CD8-positive, alpha-beta memory T cell (primary cell): ENCODE measurements at regions not wholly inside any gene's neighbourhood (a gene's known extent, or its start where the extent isn't known, plus 50 kb on each side); places are given as distances from the start of the nearest gene placed in this dataset.

Source experiments
- CTCF ChIA-PET: fragments of 350-600 bp; sonication (Branson Sonifier 250); formaldehyde crosslinking; loops from one replicate; lab custom pipeline; 2021; ENCODE audit warnings: antibody characterized with exemption; lab: Charles Lee
- POLR2A ChIA-PET: fragments of 350-600 bp; sonication (Branson Sonifier 250); formaldehyde crosslinking; loops from one replicate; lab custom pipeline; 2021; ENCODE audit warnings: antibody characterized with exemption; lab: Charles Lee
- DNase-seq, 5 donors: peaks; one replicate each; pipeline versions ENCODE4 v3.0.0 to v3.0.0-alpha.2; 2020 to 2022; ENCODE audit warnings: mixed read lengths in 1 of 5
- H3K27ac ChIP-seq: one replicate; pipeline ENCODE4 v1.7.0; 2013; ENCODE audit warnings: low read depth, mild to moderate bottlenecking, low read length, moderate library complexity
- H3K27me3 ChIP-seq: 2 replicates; pipeline ENCODE4 v1.7.0; 2013; ENCODE audit warnings: low read length, mild to moderate bottlenecking; ENCODE audit not compliant: insufficient read depth, poor library complexity, severe bottlenecking
- H3K36me3 ChIP-seq: 2 replicates; pipeline ENCODE4 v1.7.0; 2013; ENCODE audit warnings: mild to moderate bottlenecking, low read length, moderate library complexity; ENCODE audit not compliant: insufficient read depth
- H3K4me1 ChIP-seq: 2 replicates; pipeline ENCODE4 v1.7.0; 2013; ENCODE audit warnings: mild to moderate bottlenecking, low read length, moderate library complexity; ENCODE audit not compliant: insufficient read depth
- H3K4me3 ChIP-seq: 2 replicates; pipeline ENCODE4 v1.7.0; 2013; ENCODE audit warnings: mild to moderate bottlenecking, low read length
- H3K9me3 ChIP-seq: 2 replicates; pipeline ENCODE4 v1.7.0; 2013; ENCODE audit warnings: mild to moderate bottlenecking, low read length
- H3K27ac Mint-ChIP-seq, 8 donors: one replicate each; pipeline ENCODE4 v1.8.0; 2020 to 2021; ENCODE audit warnings: mixed read lengths in 8 of 8, mild to moderate bottlenecking in 6 of 8, inconsistent platforms in 3 of 8, moderate library complexity in 3 of 8
- H3K27me3 Mint-ChIP-seq, 2 donors: one replicate each; pipeline ENCODE4 v1.8.0; 2020 to 2021; ENCODE audit warnings: mixed read lengths in 2 of 2, mild to moderate bottlenecking in 1 of 2, moderate library complexity in 1 of 2
- H3K36me3 Mint-ChIP-seq, 3 donors: one replicate each; pipeline ENCODE4 v1.8.0; 2020 to 2021; ENCODE audit warnings: mixed read lengths in 3 of 3, inconsistent platforms in 1 of 3, mild to moderate bottlenecking in 1 of 3
- H3K4me1 Mint-ChIP-seq, 3 donors: one replicate each; pipeline ENCODE4 v1.8.0; 2020 to 2021; ENCODE audit warnings: mixed read lengths in 3 of 3, inconsistent platforms in 1 of 3, mild to moderate bottlenecking in 1 of 3
- H3K4me3 Mint-ChIP-seq, 7 donors: one replicate each; pipeline ENCODE4 v1.8.0; 2020 to 2021; ENCODE audit warnings: mixed read lengths in 7 of 7, mild to moderate bottlenecking in 6 of 7, moderate library complexity in 4 of 7, inconsistent platforms in 2 of 7
- H3K9me3 Mint-ChIP-seq, 5 donors: one replicate each; pipeline ENCODE4 v1.8.0; 2020 to 2022; ENCODE audit warnings: mixed read lengths in 5 of 5, mild to moderate bottlenecking in 3 of 5, moderate library complexity in 2 of 5, inconsistent platforms in 1 of 5

DNA sequence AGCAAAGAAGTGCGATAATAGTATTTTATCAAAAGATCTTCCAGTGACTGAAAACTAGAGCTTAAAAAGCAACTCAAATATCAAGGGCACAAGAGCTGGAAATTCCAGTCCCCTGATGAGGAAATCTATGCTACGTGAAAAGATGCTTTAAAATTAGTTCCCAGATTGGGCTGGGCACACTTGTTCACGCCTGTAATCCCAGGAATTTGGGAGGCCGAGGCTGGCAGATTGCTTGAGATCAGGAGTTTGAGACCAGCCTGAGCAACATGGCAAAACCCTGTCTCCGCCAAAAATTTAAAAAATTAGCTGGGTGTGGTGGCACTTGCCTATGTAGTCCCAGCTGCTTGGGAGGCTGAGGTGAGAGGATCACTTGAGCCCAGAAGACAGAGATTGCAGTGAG lies 138.8 kb downstream of the SEMA6D start:
- Mint-ChIP-seq H3K27ac (no peak overlapping the region), H3K4me1 (no peaks in the 10 kb centered on the region)
- POLR2A ChIA-PET = no interaction called here

GRCh38 chr15:47857014-47857775 lies 139.9 kb downstream of the SEMA6D start:
- Histone ChIP-seq H3K27me3 (no peaks in the 10 kb centered on the region), H3K4me3 (no peak overlapping the region), H3K36me3 (no peaks in the 10 kb centered on the region), H3K27ac (no peak overlapping the region), H3K4me1 (no peaks in the 10 kb centered on the region), H3K9me3 (no peaks in the 10 kb centered on the region)
- no peak overlapping the region for H3K4me3 Mint-ChIP-seq
- no peak overlapping the region for H3K27ac Mint-ChIP-seq
- no peaks in the 10 kb centered on the region for H3K36me3 Mint-ChIP-seq
- no peak for DNase-seq
- H3K4me1 Mint-ChIP-seq = no peaks in the 10 kb centered on the region
- no peaks in the 10 kb centered on the region for H3K9me3 Mint-ChIP-seq
- ChIA-PET CTCF (interaction anchor here (0.6 to 0.9 kb wide), 2 partner anchors 14 to 16 kb away, joined by 3 read pairs; no protein-coding TSS in a partner anchor), POLR2A (no interaction called here)
- H3K27me3 Mint-ChIP-seq = no peaks in the 10 kb centered on the region

More for the DNA sequence above, 138.8 kb downstream of the SEMA6D start:
- no peak overlapping the region for H3K4me3 Mint-ChIP-seq
- Histone ChIP-seq H3K36me3 (no peaks in the 10 kb centered on the region), H3K9me3 (no peaks in the 10 kb centered on the region), H3K27ac (no peak overlapping the region), H3K4me3 (no peak overlapping the region), H3K27me3 (no peaks in the 10 kb centered on the region), H3K4me1 (no peaks in the 10 kb centered on the region)
- H3K27me3 Mint-ChIP-seq = no peaks in the 10 kb centered on the region
- DNase-seq = no peak
- peaks cover 0 to 1% (median 0%) of the 10 kb centered on the region in 5 donors for H3K9me3 Mint-ChIP-seq
- H3K36me3 Mint-ChIP-seq = no peaks in the 10 kb centered on the region
- CTCF ChIA-PET = no interaction called here

GRCh38 chr15:47857776-47858167 lies 140.5 kb downstream of the SEMA6D start:
- Histone ChIP-seq H3K36me3 (no peaks in the 10 kb centered on the region), H3K4me3 (no peak overlapping the region), H3K27ac (no peak overlapping the region), H3K9me3 (no peaks in the 10 kb centered on the region), H3K4me1 (no peaks in the 10 kb centered on the region), H3K27me3 (no peaks in the 10 kb centered on the region)
- Mint-ChIP-seq H3K27ac (no peak overlapping the region), H3K9me3 (no peaks in the 10 kb centered on the region), H3K36me3 (no peaks in the 10 kb centered on the region), H3K27me3 (no peaks in the 10 kb centered on the region), H3K4me1 (no peaks in the 10 kb centered on the region), H3K4me3 (no peak overlapping the region)
- POLR2A ChIA-PET = no interaction called here
- CTCF ChIA-PET = no interaction called here
- no peak for DNase-seq

- H3K4me1 ChIP-seq = no peaks in the 10 kb centered on the region
- Mint-ChIP-seq H3K27me3 (no peaks in the 10 kb centered on the region), H3K36me3 (no peaks in the 10 kb centered on the region), H3K4me3 (no peak overlapping the region), H3K27ac (no peak overlapping the region), H3K4me1 (no peaks in the 10 kb centered on the region), H3K9me3 (peaks cover 0 to 2% (median 0%) of the 10 kb centered on the region in 5 donors)
- no peak overlapping the region for H3K4me3 ChIP-seq
- ChIA-PET POLR2A (no interaction called here), CTCF (no interaction called here)
- no peak for DNase-seq
- no peaks in the 10 kb centered on the region for H3K27me3 ChIP-seq
- no peak overlapping the region for H3K27ac ChIP-seq
- no peaks in the 10 kb centered on the region for H3K9me3 ChIP-seq
- H3K36me3 ChIP-seq = no peaks in the 10 kb centered on the region
Measured at GRCh38 chr15:47861111-47861903, 144.0 kb downstream of the SEMA6D start.

- H3K27ac ChIP-seq = no peak overlapping the region
- Mint-ChIP-seq H3K27me3 (no peaks in the 10 kb centered on the region), H3K27ac (no peak overlapping the region), H3K9me3 (peaks cover 0 to 2% (median 0%) of the 10 kb centered on the region in 5 donors), H3K4me3 (no peak overlapping the region), H3K36me3 (no peaks in the 10 kb centered on the region), H3K4me1 (no peaks in the 10 kb centered on the region)
- POLR2A ChIA-PET = no interaction called here
- no peak overlapping the region for H3K4me3 ChIP-seq
- CTCF ChIA-PET = no interaction called here
- H3K36me3 ChIP-seq = no peaks in the 10 kb centered on the region
- H3K27me3 ChIP-seq = no peaks in the 10 kb centered on the region
- no peaks in the 10 kb centered on the region for H3K4me1 ChIP-seq
- no peaks in the 10 kb centered on the region for H3K9me3 ChIP-seq
- DNase-seq = no peak
Measured at GRCh38 chr15:47862402-47862801, 145.1 kb downstream of the SEMA6D start.

DNA sequence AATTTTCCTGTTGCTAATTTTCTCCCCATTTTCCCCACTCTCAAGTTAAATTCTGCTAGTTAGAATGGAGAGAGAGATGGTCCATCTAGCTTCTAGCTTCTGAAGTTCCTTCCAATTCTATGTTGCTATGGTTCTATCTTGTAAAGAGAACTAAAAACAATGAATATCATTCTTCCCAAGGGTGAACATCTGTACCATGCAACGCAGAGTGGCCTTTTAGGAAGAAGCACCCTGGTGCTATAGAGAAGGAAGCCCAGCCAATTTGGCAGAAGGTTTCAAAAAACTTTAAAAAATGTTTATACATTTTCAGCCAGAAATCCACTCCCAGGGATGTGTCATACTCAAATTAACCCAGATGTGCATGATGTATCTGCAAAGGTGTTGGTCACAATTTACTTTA lies 149.1 kb downstream of the SEMA6D start:
- Mint-ChIP-seq H3K27me3 (no peaks in the 10 kb centered on the region), H3K36me3 (peaks cover 0 to 2% (median 0%) of the 10 kb centered on the region in 3 donors), H3K27ac (no peak overlapping the region), H3K4me1 (no peaks in the 10 kb centered on the region), H3K4me3 (no peak overlapping the region), H3K9me3 (peaks cover 4 to 13% (median 8%) of the 10 kb centered on the region in 5 donors)
- H3K4me1 ChIP-seq = no peaks in the 10 kb centered on the region
- ChIA-PET CTCF (no interaction called here), POLR2A (no interaction called here)
- no peaks in the 10 kb centered on the region for H3K27me3 ChIP-seq
- H3K36me3 ChIP-seq = no peaks in the 10 kb centered on the region
- no peak overlapping the region for H3K4me3 ChIP-seq
- H3K27ac ChIP-seq = no peak overlapping the region
- no peaks in the 10 kb centered on the region for H3K9me3 ChIP-seq
- no peak for DNase-seq

- no peak overlapping the region for H3K4me3 Mint-ChIP-seq
- H3K36me3 Mint-ChIP-seq = peaks cover 0 to 2% (median 0%) of the 10 kb centered on the region in 3 donors
- H3K27ac Mint-ChIP-seq = no peak overlapping the region
- Histone ChIP-seq H3K4me3 (no peak overlapping the region), H3K9me3 (no peaks in the 10 kb centered on the region), H3K4me1 (no peaks in the 10 kb centered on the region), H3K27ac (no peak overlapping the region), H3K36me3 (no peaks in the 10 kb centered on the region), H3K27me3 (no peaks in the 10 kb centered on the region)
- POLR2A ChIA-PET = no interaction called here
- H3K4me1 Mint-ChIP-seq = no peaks in the 10 kb centered on the region
- peaks cover 3 to 13% (median 8%) of the 10 kb centered on the region in 5 donors for H3K9me3 Mint-ChIP-seq
- no peak for DNase-seq
- CTCF ChIA-PET = no interaction called here
- H3K27me3 Mint-ChIP-seq = no peaks in the 10 kb centered on the region
Measured at GRCh38 chr15:47870300-47870955, 153.1 kb downstream of the SEMA6D start.
